GM18951 (cell line): ENCODE measurements at regions not wholly inside any gene's neighbourhood (a gene's known extent, or its start where the extent isn't known, plus 50 kb on each side); places are given as distances from the start of the nearest gene placed in this dataset.

ENCODE experiments used
- POLR2A ChIP-seq: IDR thresholded peaks from 4 replicates; pipeline ENCODE4 v1.6.1; 2011; ENCODE audit warnings: mild to moderate bottlenecking; ENCODE audit not compliant: insufficient read length, insufficient read depth; ENCODE audit errors: extremely low read depth
- in situ Hi-C: fragments of 300-500 bp; cut with MboI; formaldehyde crosslinking; loops from one replicate; pipeline ENCODE4 v1.12.0; 2022; ENCODE audit warnings: low sequenced_read_pairs, mixed read lengths, inconsistent platforms; ENCODE audit not compliant: unreplicated experiment

GRCh38 chr2:158893474-158893873 lies 75.0 kb upstream of the TANC1 start:
- TF ChIP-seq POLR2A = no peak
- in situ Hi-C loops = no loop called here

GRCh38 chr2:158894078-158894477 lies 74.4 kb upstream of the TANC1 start:
- no peak for TF ChIP-seq POLR2A
- in situ Hi-C loops = no loop called here

- in situ Hi-C loops = no loop called here
- TF ChIP-seq POLR2A = no peak
Observed at GRCh38 chr2:158894572-158894971, 73.9 kb upstream of the TANC1 start.

- no peak for TF ChIP-seq POLR2A
- in situ Hi-C loops = loop anchor here (25.0 kb wide), 1 partner anchor 1062 kb away; no protein-coding TSS in a partner anchor
Observed at GRCh38 chr2:158900345-158900744, 68.1 kb upstream of the TANC1 start.

GRCh38 chr2:158902005-158902398 lies 66.4 kb upstream of the TANC1 start:
- no peak for TF ChIP-seq POLR2A
- in situ Hi-C loops = loop anchor here (25.0 kb wide), 1 partner anchor 1060 kb away; no protein-coding TSS in a partner anchor

- in situ Hi-C loops = loop anchor here (25.0 kb wide), 1 partner anchor 1058 kb away; no protein-coding TSS in a partner anchor
- no peak for TF ChIP-seq POLR2A
Observed at GRCh38 chr2:158903711-158904405, 64.6 kb upstream of the TANC1 start.

- no peak for TF ChIP-seq POLR2A
- in situ Hi-C loops = loop anchor here (5.0 to 25.0 kb wide), 2 partner anchors 218 to 1058 kb away; no protein-coding TSS in a partner anchor
Observed at GRCh38 chr2:158904627-158905177, 63.7 kb upstream of the TANC1 start.

- TF ChIP-seq POLR2A = no peak
- in situ Hi-C loops = loop anchor here (5.0 to 25.0 kb wide), 2 partner anchors 217 to 1057 kb away; no protein-coding TSS in a partner anchor
Observed at GRCh38 chr2:158905341-158905740, 63.1 kb upstream of the TANC1 start.

GRCh38 chr2:158905784-158906183 lies 62.7 kb upstream of the TANC1 start:
- in situ Hi-C loops = loop anchor here (5.0 to 25.0 kb wide), 2 partner anchors 217 to 1057 kb away; no protein-coding TSS in a partner anchor

GRCh38 chr2:158907926-158908456 lies 60.4 kb upstream of the TANC1 start:
- no peak for TF ChIP-seq POLR2A
- in situ Hi-C loops = loop anchor here (5.0 to 25.0 kb wide), 2 partner anchors 214 to 1054 kb away; no protein-coding TSS in a partner anchor

More at GRCh38 chr2:158905784-158906183, 62.7 kb upstream of the TANC1 start:
- TF ChIP-seq POLR2A = no peak

- no peak for TF ChIP-seq POLR2A
- in situ Hi-C loops = loop anchor here (25.0 kb wide), 1 partner anchor 1050 kb away; no protein-coding TSS in a partner anchor
Observed at GRCh38 chr2:158912112-158912511, 56.3 kb upstream of the TANC1 start.

- in situ Hi-C loops = loop anchor here (25.0 kb wide), 1 partner anchor 1050 kb away; no protein-coding TSS in a partner anchor
- TF ChIP-seq POLR2A = no peak
Observed at GRCh38 chr2:158912765-158913164, 55.7 kb upstream of the TANC1 start.

GRCh38 chr2:158914066-158914465 lies 54.4 kb upstream of the TANC1 start:
- in situ Hi-C loops = loop anchor here (25.0 kb wide), 1 partner anchor 1048 kb away; no protein-coding TSS in a partner anchor
- TF ChIP-seq POLR2A = no peak

GRCh38 chr2:158914731-158915130 lies 53.7 kb upstream of the TANC1 start:
- TF ChIP-seq POLR2A = no peak
- in situ Hi-C loops = loop anchor here (25.0 kb wide), 1 partner anchor 1048 kb away; no protein-coding TSS in a partner anchor

- in situ Hi-C loops = loop anchor here (25.0 kb wide), 1 partner anchor 1045 kb away; no protein-coding TSS in a partner anchor
- TF ChIP-seq POLR2A = no peak
Observed at GRCh38 chr2:158917121-158917520, 51.3 kb upstream of the TANC1 start.
